ELF-1 (cell line): ENCODE measurements at regions not wholly inside any gene's neighbourhood (a gene's known extent, or its start where the extent isn't known, plus 50 kb on each side); places are given as distances from the start of the nearest gene placed in this dataset.
"Not testable (repeated sequence)": the region's sequence is repeated elsewhere in the genome, so short reads cannot be mapped to it uniquely, and the experiment has no call there.

ENCODE experiments used
- DNase-seq: peaks from one replicate; pipeline ENCODE4 v3.0.0-alpha.2; 2016; ENCODE audit warnings: low read depth, low spot score

DNA sequence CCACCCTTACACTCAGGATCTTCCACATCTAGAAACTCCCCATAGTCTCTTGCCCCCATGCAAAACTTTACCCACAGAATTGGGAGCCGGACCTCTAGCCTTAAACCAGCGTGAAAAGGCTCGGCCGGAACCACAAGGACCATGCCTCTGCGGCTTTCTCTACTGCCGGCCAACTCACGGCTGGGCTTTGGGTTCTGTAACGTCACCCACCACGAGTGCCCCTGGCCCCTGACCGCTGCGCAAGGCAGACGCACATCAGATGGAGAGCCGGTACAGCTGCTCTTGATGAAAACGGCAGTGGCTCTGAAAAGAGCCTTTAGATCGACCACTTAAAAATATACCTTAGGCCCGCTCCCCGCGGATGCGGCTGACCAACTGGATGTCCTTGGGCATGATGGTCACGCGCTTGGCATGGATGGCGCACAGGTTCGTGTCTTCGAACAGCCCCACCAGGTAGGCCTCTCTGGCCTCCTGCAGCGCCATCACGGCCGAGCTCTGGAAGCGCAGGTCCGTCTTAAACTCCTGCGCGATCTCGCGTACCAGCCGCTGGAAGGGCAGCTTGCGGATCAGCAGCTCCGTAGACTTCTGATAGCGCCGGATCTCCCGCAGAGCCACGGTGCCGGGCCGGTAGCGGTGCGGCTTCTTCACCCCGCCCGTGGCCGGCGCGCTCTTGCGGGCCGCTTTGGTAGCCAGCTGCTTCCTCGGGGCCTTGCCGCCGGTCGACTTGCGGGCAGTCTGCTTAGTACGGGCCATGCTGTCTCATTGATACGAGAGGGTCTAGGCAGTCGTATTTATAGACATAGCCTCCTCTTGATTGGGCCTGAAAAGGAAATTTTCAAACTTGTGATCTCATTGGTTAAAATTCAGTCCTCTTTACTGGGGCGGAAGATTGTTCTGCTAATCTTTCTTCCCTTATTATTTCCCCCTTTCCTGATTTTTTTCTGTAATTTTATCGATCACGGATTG, 66.3 kb downstream of the FAM72C start:
- DNase-seq: peak; percentile 63

DNA sequence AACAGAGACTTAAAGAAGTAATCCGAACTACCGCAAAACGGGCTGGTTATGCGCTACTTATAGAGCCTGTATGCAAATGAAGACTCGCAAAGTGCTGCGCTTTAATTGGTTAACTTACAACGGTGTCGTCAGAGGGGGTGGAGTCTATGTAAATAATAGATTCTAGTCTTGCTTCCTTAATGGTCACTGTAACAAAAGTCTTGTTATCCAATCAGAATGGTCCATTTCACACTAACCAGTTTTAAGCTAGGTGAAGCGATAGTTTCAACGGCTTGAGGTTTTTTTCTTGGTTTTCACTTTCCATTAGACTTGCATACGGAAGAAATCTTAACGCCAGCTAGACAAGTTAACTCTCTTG, 67.2 kb downstream of the FAM72C start:
- not testable (repeated sequence) for DNase-seq

DNA sequence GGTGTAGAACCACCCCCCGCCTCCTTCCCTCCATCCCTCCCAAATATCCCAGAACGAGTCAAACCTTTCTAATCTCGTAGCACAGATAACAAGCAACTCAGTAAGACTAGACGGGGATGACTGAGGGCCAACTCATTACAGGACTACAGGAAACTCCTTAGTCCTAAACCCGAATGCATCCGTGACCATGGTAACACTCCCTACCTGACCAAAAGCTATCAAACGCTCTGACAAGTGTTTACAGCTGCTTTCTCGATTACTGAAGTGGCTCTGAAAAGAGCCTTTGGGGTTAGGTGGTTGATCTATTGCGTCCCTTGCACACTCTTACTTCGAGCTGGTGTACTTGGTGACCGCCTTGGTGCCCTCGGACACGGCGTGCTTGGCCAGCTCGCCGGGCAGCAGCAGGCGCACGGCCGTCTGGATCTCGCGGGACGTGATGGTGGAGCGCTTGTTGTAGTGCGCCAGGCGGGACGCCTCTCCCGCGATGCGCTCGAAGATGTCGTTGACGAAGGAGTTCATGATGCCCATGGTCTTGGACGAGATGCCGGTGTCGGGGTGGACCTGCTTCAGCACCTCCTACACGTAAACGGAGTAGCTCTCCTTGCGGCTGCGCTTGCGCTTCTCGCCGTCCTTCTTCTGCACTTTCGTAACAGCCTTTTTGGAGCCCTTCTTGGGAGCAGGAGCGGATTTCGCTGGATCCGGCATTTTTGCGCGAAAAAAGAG, 67.7 kb downstream of the FAM72C start:
- DNase-seq: peak; percentile 36

DNA sequence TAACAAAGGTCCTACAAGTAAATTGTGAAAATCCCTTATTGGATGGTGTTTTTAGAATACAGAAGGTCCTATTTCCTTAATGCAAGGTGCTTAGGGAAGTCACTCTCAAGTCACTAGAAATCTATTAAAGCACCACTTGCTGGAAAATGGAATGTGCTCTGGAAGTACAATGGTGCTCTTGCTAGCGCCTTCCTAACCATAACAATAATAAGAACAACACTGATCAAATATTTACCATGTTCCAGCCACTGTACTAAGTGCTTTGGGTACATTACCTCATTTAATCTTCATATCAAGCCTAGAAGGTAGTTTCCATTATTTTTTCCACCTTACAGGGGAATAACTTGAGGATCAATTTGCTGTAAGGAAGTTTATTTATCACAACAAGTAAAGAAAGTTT, 75.4 kb downstream of the FAM72C start:
- DNase-seq: not testable (repeated sequence)

DNA sequence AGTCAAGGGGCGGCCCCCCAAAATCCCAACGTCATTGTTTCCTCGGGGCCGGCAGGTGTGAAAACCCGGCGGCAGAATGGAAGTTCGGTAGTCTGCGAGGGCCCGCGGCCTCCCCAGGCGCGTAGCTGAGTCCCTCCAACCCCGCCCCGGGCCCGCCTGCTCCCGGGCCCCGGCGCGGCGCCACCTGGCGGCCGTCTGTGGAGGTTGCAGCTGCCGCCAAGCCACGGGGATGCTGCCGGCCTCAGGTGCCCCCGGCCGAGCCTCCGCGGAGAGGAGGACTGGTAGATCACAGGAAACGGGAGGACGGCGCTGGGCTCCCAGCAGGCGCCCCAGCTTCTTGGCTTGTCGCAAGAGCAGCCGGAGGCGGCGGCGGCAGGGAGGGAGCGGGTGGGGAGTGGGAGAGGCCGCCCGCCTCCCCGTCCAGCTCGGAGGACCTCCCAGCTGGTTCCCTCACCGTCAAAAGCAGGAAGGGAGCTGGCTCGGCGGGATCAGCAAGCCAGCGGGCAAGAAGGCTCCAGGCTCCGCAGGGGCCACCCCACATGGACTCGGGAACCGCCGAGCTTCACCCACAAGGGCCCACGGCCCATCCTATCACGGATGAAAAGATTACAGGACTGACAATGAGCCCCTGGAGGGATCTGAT, 86.7 kb downstream of the FAM72C start:
- DNase-seq: peak; percentile 25

DNA sequence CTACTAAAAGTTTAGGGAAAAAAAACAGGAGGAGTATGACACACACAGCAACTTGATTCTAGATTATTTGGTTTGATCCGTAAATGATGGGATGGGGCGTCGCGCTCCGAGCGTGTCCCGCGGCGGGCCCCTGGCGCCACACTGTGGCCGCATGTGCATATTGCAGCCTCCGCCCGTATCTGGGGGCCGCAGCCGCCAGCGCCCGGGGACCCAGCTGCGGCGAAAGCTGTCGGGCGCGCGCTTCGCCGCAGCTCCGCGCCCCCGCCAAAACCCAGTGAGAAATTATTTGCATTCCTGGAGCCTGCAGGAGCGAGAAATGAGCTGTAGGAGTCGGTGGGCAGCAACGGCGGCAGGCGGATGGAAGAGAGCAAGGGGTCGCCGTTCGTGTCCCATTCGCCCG, 87.3 kb downstream of the FAM72C start:
- DNase-seq: not testable (repeated sequence)

GRCh38 chr1:143879757-143880536, 91.8 kb downstream of the FAM72C start:
- DNase-seq: not testable (repeated sequence)

DNA sequence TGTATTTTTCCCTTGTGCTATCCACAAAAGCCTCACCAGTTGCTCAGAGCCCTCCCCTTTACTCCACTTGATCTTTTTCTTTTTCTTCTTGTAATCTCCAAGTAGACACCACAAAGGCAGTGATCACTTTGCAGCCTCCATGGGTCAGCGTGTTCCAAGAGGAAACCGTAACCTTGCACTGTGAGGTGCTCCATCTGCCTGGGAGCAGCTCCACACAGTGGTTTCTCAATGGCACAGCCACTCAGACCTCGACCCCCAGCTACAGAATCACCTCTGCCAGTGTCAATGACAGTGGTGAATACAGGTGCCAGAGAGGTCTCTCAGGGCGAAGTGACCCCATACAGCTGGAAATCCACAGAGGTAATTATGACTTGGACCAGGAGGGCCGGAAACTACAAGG, 95.8 kb downstream of the FAM72C start:
- not testable (repeated sequence) for DNase-seq

- not testable (repeated sequence) for DNase-seq
Measured at GRCh38 chr1:143874625-143875024, 97.2 kb downstream of the FAM72C start.

DNA sequence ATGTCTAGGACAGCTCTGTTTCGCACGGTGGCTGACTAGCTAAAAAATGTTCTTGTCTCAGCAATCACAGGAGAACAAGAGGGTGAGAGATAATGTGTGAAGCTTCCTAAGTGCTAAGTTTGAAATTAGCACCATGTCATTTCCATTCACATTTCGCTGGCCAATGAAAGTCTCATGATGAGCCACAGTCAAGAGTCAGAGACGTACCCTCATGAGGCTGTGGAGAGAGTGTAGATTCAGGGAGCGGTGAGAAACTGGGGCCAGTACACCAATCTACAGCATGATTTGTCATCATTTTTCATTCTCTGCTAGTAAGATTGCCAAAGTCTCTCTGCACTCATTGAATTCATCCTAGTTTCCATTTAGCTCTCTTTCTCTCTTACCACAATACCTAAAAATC, 98.1 kb downstream of the FAM72C start:
- DNase-seq: not testable (repeated sequence)

- DNase-seq: not testable (repeated sequence)
Measured at GRCh38 chr1:143870388-143870787, 101.4 kb downstream of the FAM72C start.

GRCh38 chr1:143867590-143868220, 104.1 kb downstream of the FAM72C start:
- peak; percentile 1 for DNase-seq

DNA sequence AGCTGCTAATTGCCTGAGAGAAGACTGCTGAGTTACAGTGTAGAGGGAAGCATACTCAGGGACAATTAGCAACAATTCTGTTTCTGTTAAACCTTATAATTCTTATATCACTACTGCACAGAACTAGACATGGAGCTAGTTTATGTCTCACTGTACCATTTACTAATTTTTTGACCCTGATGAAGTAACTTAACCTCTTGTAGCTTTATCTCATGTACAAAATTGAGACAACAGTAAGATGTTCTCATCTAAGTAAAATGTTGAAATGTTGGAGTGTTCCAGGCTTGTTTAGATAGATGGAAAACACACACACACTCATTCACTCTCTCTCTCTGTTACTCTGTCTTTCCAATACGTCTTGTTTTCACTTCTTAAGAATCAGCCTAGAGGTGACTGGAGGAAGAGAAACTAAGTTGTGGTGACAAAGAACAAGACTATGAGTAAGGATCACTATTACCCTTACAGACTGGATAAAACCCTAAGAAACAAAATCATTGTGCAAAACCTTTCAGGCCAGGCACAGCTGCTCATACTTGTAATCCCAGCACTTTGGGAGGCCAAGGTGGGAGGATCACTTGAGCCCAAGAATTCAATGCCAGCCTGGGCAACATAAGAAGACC, 107.8 kb downstream of the FAM72C start:
- DNase-seq: not testable (repeated sequence)

GRCh38 chr1:143862722-143863121, 109.1 kb downstream of the FAM72C start:
- not testable (repeated sequence) for DNase-seq

- DNase-seq: not testable (repeated sequence)
Measured at GRCh38 chr1:143861306-143861705, 110.5 kb downstream of the FAM72C start.

- DNase-seq: not testable (repeated sequence)
Measured at GRCh38 chr1:143855867-143856266, 115.9 kb downstream of the FAM72C start.

DNA sequence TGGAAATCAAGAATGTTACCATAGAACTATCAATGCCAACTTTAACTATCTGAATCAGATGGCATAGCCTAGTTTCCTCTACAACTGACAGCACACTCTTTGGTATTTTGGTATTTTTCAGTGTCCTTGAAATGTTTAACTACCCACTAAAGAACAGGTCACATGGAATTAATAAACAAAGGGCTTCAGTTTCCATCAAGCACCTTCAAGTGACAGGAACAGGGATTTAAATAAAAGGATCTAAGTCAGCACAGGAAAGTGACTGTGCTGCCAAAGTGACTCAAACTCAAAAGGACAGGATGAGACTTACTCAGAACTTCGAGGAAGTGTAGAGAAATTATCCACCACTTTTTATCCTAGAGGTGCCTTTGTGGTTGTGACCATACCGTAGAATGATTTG, 117.7 kb downstream of the FAM72C start:
- DNase-seq: not testable (repeated sequence)

DNA sequence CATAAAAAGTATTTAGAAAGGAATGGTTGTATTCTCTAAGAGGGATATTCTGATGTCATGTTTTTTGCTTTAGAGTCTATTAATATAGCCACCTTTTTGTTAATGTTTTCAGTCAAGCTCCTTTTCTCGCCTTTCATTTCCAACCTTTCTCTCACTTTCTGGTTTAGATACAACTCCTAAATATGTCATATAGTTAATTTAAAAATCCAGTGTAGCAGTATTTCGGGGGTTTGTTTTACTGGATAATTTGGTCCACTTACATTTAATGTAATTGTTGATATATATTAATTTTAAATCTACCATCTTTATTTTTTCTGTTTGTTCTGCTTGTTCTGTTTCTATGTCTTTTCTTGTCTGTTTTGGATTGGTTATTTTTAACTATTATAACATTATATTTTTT, 121.1 kb downstream of the FAM72C start:
- not testable (repeated sequence) for DNase-seq

- not testable (repeated sequence) for DNase-seq
Measured at GRCh38 chr1:143848859-143849258, 122.9 kb downstream of the FAM72C start.

- not testable (repeated sequence) for DNase-seq
Measured at GRCh38 chr1:143845193-143845592, 126.6 kb downstream of the FAM72C start.
